ENCODE measurements at regions not wholly inside any gene's neighbourhood (a gene's known extent, or its start where the extent isn't known, plus 50 kb on each side); places are given as distances from the start of the nearest gene placed in this dataset.

DNA sequence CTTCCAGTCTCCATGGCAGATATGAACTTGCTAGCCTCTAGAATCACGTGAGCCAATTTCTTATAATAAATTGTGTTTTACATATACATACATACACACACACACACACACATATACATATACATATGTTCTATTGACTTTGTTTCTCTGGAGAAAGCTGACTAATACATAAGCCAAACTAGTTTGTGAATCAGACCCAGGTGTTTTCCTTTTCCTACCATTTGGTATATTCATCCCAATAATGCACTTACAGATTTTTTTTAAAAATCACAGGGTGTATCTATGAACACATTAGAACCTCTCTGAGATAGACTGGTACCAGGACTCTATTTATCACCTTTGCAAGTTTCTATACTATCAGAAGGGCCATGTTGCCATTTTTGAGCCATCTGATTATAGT is 122.9 kb upstream of the KCNH8 start:
- Mint-ChIP-seq H3K9me3 (no peaks in the 10 kb centered on the region; a peak in 1 of 5 replicates), H3K4me1 (no peaks in the 10 kb centered on the region), H3K4me3 (no peak overlapping the region), H3K27me3 (ENCODE audit: low read depth) (no peaks in the 10 kb centered on the region), H3K27ac (no peak overlapping the region), H3K36me3 (ENCODE audit: insufficient read depth in 1 of 3, low read depth in 3 of 3) (no peaks in the 10 kb centered on the region)
- no peaks in the 10 kb centered on the region for H3K79me1 ChIP-seq (ENCODE audit: insufficient read depth, low read depth, low read length, poor library complexity, severe bottlenecking)
- no CpG with 5 or more reads among the region's 1 CpG for WGBS (ENCODE audit: extremely low coverage, insufficient read length, low lambda C conversion rate)
- no peak overlapping the region for H3K56ac ChIP-seq (ENCODE audit: insufficient read length, low read depth, low read length)
- H3K27ac ChIP-seq (ENCODE audit: insufficient read length, low read depth, low read length): no peak overlapping the region
- H4K8ac ChIP-seq (replicated peaks; ENCODE audit: insufficient read length, low read depth, low read length): no peak overlapping the region
- no peak overlapping the region for H3K18ac ChIP-seq (ENCODE audit: insufficient read length, low read depth, low read length)
- H2BK15ac ChIP-seq (ENCODE audit: low read depth, low read length): no peak overlapping the region
- no peak overlapping the region for H3K4ac ChIP-seq (ENCODE audit: low read depth, low read length)
- no peak overlapping the region for H2AFZ ChIP-seq (ENCODE audit: low read length)
- H3K79me2 ChIP-seq (ENCODE audit: insufficient read depth, low read length): no peaks in the 10 kb centered on the region
- H4K91ac ChIP-seq (ENCODE audit: insufficient read length, low read depth, low read length): no peak overlapping the region
- no peak overlapping the region for H2BK120ac ChIP-seq (ENCODE audit: low read depth, low read length, poor library complexity, severe bottlenecking)
- no peak overlapping the region for H3K14ac ChIP-seq (ENCODE audit: insufficient read depth, low read length)
- H4K5ac ChIP-seq (ENCODE audit: insufficient read length, low read depth, low read length): no peak overlapping the region
- DNase-seq: no peak
- no peaks in the 10 kb centered on the region for H3K23me2 ChIP-seq (ENCODE audit: insufficient read length, low read depth, low read length, poor library complexity, severe bottlenecking)
- H3K4me1 ChIP-seq (ENCODE audit: insufficient read depth, low read length): no peaks in the 10 kb centered on the region
- no peak overlapping the region for H3K9ac ChIP-seq (ENCODE audit: extremely low read depth, insufficient read length, low read length)
- H3K9me3 ChIP-seq (ENCODE audit: control insufficient read depth, low read depth, low read length): no peaks in the 10 kb centered on the region
- H2BK5ac ChIP-seq (ENCODE audit: insufficient read length, low read length): no peak overlapping the region
- no peaks in the 10 kb centered on the region for H4K20me1 ChIP-seq (ENCODE audit: control insufficient read depth, insufficient read depth, insufficient read length)
- H2AK5ac ChIP-seq (ENCODE audit: insufficient read length, low read length): no peak overlapping the region
- no peak overlapping the region for H3K4me2 ChIP-seq (ENCODE audit: insufficient read depth, insufficient read length, low read length)
- no peaks in the 10 kb centered on the region for H3K27me3 ChIP-seq (ENCODE audit: insufficient read depth, low read length)
- H2BK12ac ChIP-seq (ENCODE audit: insufficient read length, low read depth, low read length): no peak overlapping the region
- H2BK20ac ChIP-seq (ENCODE audit: low read depth, low read length, poor library complexity, severe bottlenecking): no peak overlapping the region
- no peak overlapping the region for H3K23ac ChIP-seq (ENCODE audit: insufficient read length, low read depth, low read length)
- H3T11ph ChIP-seq (ENCODE audit: low read length): no peak overlapping the region
- TF ChIP-seq CTCF (conservative IDR thresholded peaks at IDR 0.05): no peak
